HG02798 (cell line): ENCODE measurements at regions not wholly inside any gene's neighbourhood (a gene's known extent, or its start where the extent isn't known, plus 50 kb on each side); places are given as distances from the start of the nearest gene placed in this dataset.
"Not testable (repeated sequence)": the region's sequence is repeated elsewhere in the genome, so short reads cannot be mapped to it uniquely, and the experiment has no call there.

Source experiments
- ATAC-seq: cut with Tn5 transposase; IDR thresholded peaks from one replicate; pipeline ENCODE4 v1.9.1; 2021; ENCODE audit warnings: mild to moderate bottlenecking; ENCODE audit not compliant: unreplicated experiment, poor library complexity

DNA sequence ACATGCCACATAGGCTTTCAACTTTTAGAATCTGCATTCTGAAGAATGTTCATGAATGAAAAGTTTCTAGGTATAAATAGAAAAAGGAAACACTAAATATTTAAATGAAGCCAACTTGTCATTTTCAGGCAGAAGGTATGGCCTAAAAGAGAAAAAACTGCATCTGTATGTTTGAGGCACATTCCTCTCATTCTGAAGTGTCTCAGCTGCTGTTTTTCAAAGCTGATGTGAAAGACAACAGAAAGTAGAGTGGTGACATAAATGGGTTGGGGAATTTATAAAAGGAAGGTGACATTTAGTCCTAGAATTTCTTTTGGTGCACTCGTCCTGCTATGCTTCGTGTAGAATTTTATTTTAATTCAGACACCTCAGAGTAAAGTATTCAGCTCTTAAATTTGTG lies 539.6 kb upstream of the SLITRK5 start:
- ATAC-seq = no peak

DNA sequence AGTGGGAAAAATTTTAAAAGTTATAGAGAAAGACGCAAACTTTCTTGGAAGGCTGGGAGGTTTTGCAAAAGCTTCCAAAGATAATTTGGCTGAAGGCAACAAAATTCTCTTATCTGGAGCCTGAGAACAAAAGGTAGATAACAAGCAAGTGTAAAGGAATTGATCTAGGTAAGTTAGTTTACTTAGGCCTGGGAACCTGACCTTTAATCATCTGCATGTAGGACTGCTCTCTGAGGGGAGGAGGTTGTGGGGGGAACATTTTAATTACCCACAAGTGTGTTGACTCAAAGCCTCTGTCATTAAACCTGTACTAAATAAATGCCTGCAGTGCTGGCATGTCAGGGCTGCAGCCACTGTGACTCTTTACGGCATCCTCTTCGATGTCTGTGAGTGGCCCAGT lies 532.3 kb upstream of the SLITRK5 start:
- no peak for ATAC-seq

DNA sequence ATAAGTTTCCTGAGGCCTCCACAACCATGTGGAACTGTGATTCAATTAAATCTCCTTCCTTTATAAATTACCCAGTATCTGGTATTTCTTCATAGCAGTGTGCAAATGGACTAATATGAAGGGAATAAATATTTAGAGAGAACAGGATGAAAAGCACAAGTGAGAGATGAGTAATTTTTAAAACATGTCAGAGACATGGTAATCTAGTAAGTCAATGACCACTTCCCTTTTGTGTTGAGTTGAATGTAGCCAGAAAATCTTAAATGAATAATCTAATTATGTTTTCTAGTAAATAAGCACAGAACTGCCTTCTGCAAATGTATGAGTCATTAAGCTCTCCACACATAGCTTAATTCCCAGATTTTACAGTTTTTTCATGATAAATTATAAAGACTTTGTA lies 524.1 kb upstream of the SLITRK5 start:
- ATAC-seq = no peak

DNA sequence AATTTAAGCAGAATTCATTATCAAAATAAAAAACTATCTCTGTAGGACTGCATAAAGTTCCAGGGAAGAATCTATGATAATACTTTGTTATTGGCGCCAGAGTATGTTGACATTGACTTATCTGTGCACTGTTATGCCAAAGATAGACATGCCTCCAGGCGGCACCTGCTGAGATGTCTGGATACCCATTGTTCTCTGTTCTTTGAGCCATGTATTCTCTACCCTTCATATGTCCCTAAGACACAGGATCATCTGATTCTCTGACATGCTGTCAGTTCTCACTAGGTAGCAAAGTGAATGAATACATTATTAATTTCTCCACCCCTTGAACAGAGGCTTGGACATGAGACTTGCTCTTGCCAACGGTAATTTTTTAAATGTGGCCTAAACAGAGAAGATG lies 517.8 kb upstream of the SLITRK5 start:
- no peak for ATAC-seq

DNA sequence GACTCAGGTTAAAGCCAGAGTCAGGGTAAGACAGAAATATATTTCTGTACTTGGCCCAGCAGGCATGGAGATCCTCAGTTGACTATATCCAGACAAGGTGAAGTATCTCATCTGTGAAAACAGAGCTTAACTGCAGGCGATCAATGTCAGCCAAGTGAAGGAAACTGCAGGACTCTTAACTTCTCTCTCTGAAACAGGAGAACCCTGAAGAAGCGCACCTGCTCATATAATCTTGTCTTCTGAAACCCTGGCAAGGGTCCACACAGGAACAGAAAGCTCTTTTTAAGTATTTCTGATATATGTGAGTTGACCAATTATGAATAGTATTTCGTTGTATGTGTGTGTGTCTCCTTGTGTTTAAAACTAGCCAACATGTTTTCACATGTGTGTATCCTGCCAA lies 504.8 kb upstream of the SLITRK5 start:
- ATAC-seq = no peak

DNA sequence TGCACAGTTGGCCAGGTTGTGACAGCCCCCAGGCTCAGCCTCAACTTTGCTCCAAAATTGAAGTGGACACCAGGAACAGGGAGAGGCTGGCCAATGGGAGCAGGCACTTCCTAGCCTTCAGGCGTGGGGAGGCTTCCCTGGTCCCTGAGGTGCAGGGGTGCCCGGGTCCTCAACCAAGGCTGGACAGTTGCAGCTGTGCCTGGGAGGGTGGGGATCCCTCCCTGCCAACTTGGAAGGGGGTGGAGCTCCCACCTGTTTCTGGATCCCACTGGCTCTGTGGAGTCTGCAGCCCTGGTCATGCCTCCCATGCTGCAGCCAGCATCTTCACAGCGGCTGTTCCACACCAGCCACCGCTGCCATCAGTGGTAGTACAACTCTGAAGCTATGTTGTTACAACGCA lies 502.8 kb upstream of the SLITRK5 start:
- ATAC-seq = no peak

DNA sequence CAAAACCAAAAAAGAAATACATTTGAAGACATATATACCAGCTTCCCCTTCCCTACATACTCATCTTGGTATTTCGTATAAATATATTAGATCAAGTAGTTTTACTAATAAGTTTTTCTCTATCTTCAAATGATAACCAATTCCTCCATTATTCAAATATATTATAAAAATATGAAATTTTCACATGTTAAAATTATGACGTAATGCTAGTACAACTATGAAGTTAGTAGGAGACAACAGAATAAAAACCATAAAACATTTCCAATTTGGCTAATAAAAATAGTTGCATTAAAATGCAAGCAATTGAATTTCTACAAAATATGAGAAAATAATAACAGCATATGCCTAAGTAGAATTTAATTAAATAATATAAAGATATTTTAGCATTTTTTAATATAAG lies 501.8 kb upstream of the SLITRK5 start:
- no peak for ATAC-seq

DNA sequence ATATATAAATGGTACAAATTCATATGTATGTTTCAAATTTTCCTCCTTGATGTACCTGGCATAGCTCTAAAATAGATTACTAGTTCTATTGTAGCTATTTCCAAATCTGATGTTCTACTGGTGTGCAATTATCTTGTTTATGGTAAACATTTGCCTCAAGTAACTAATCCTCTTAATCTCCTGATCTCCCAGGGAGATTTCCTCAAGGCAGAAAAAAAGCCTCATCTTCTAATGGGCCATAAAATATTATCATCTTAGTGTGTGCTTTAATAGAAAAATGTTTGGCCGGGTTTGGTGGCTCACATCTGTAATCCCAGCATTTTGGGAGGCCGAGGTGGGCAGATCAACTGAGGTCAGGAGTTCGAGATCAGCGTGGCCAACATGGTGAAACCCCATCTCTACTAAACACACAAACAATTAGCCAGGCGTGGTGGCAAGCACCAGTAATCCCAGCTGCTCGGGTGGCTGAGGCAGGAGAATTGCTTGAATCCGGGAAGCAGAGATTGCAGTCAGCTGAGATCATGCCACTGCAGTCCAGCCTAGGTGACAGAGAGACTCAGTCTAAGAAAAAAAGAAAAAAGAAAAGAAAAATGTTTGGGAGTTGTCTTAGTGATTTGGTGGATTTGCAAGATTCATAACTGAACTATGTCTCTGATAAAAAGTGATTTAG lies 498.9 kb upstream of the SLITRK5 start:
- no peak for ATAC-seq

DNA sequence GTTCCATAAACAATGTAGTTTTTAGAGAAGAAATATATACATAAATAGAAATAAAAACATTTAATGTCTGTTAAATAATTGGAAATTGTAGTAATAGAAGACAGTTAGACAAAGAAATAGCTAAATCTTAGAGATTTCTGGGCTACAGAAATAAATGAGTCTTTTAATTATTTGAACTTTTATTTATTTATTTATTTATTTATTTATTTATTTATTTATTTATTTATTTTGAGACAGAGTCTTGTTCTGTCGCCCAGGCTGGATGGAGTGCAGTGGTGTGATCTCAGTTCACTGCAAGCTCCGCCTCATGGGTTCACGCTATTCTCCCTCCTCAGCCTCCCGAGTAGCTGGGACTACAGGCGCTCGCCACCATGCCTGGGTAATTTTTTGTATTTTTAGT lies 486.0 kb upstream of the SLITRK5 start:
- ATAC-seq = not testable (repeated sequence)

DNA sequence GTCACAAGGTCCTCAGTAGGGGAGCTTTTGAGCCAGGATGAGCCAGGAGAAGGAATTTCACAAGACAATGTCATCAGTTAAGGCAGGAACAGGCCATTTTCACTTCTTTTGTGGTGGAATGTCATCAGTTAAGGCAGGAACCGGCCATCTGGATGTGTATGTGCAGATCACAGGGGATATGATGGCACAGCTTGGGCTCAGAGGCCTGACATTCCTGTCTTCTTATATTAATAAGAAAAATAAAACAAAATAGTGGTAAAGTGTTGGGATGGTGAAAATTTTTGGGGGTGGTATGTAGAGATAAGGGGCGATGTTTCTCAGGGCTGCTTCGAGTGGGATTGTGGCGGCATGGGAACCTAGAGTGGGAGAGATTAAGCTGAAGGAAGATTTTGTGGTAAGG lies 484.5 kb upstream of the SLITRK5 start:
- not testable (repeated sequence) for ATAC-seq

DNA sequence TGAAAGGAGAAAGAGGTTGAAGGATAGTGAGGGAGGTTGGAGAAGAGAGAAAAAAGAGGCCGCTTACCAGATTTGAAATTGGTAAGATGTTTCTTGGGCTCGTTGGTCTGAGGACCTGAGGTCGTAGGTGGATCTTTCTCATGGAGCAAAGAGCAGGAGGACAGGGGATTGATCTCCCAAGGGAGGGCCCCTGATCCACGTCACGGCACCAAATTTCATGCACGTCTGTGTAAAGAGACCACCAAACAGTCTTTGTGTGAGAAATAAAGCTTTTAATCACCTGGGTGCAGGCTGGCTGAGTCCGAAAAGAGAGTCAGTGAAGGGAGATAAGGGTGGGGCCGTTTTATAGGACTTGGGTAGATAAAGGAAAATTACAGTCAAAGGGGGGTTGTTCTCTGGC lies 479.7 kb upstream of the SLITRK5 start:
- ATAC-seq = not testable (repeated sequence)

DNA sequence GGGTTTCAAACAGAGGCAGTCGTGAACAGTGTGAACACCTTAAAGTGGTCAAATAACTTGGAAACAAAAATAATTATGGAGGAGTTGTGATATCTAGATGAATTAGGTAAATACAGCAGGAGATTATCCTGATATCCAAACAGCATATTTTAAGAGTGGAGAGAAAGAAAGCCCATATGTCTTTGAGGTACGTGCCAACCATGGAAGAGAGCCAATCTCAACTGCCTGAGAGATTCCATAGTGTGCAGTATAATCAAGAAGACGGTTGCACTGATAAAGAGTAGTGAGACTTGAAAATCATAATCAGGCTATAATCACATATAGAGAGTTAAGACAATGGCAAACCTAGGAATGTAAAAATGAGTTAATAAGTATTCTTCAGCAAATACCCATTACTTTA lies 472.8 kb upstream of the SLITRK5 start:
- ATAC-seq = no peak

DNA sequence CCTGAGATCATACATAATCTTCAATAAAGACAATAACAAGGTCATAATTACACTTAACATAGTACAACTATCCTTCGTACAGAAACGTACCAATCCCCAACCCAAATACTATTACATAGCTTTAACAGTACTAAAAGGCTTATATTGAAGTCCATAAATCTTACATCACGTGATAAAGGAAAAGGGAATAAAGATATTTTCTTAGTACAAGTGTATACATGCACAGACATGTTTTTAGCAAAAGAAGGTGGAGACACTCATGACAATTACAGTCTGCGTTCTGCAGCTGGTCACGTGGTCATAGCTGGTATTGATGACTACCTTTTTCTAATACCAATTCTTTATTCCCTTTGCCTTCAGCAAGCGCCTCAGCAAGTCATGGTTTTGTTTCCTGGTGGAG lies 464.5 kb upstream of the SLITRK5 start:
- no peak for ATAC-seq

DNA sequence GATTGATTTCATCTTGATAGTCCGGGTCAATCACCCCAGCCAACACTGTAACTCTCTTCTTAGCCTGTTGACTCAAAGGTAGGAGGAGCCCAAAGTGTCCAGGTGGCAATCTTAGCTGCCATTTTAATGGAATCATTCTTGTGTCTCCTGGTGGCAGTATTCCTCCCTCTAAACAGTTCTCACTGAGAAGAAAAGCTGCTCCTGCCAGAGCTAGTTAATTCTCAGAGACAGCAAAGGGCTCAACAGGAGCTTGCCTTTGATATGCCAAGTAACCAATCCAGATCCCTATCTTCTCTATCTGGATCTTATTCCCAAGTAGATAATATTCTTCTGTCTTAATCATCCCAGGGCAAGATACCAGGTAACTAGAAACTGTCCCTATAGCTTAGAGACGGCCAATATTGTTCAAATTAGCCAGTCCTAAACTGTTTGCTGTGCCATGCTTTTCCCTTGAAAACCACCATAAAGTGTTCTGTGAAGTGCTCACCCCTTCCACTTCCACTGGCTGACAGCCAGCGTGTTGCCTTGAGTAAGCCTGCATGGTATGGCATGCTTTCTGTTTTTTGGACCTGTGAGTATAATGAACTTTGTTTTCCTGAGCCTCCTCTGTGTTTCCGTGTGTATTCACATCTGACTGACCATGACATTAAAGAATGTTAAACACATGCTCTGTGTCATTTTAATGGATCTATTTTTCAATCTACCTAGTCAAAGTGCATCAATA lies 463.7 kb upstream of the SLITRK5 start:
- no peak for ATAC-seq

DNA sequence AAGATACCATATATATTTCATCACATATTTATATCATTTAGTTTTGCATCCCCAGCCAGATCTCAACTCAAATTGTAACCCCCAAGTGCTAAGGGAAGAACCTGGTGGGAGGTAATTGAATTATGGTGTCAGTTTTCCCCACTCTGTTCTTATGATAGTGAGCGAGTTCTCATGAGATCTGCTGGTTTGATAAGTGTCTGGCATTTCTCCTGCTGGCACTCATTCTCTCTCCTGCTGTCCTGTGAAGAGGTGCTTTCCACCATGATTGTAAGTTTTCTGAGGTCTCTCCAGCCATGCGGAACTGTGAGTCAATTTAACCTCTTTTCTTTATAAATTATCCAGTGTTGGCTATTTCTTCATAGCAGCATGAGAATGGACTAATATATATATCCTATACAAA lies 462.5 kb upstream of the SLITRK5 start:
- no peak for ATAC-seq

DNA sequence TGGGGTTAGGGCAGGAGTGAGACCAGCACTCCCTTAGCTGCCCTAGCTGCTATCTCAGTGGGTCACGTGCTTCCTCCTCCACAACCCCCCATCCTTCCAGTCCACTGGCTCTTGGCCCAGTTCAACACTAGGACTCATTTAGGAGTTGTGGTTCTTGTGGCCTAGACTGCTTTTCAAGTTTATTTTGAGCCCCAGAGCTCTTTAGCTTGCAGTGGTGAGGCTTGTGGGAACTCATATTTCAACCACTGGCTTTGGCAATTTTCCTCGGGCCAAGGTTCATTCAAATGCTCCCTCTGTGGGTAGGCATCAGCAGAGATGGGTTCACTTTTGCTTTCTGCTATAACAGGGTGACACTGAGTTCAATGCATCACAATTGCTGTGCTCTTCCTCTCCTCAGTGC lies 436.2 kb upstream of the SLITRK5 start:
- ATAC-seq = no peak

DNA sequence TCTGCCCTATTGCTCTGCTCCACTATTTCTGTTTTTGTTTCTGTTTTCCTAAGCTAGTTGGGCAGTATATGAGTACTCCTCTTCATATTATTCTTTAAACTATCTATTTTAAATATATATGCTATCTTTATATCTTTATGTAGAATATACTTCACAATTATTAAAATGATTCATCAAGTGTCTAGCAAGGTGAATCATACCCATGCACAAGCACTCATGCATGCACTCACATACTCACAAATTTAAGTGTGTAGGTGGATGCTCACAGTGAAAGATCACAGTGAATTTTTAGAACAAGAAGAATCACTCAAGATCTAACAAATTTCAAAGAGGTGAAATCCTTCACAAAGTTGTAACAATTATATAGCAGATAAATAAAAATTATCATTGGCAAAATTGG lies 435.6 kb upstream of the SLITRK5 start:
- no peak for ATAC-seq

DNA sequence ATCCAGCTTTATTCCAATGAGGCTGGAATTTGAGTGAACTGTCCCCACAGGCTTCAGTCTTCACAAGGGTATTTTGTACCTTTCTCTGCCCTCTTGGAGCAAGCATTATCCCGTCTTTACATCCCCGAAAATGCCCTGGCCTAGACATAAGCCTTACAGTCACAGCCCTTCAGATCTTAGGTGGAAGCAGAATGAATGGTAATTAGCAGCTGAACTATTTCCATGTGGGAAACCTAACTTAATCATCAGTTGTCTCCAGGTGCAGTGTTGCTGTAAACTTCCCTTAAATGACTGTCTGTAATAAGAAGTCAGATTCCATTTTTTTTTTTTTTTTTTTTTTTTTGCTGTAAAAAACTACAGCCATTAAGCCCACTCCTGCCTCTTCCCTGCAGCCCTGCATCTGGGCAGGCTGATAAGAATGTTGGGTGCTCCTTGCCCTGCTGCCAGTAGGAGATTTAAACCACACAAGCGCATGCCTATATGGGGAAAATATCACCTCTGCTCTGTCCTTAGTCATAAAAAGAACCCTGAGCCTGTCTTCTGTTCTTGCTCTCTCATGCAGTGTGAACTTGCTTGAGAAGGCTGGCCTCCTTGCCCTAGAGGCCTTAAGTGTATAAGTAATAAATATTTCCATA lies 426.8 kb upstream of the SLITRK5 start:
- ATAC-seq = no peak

DNA sequence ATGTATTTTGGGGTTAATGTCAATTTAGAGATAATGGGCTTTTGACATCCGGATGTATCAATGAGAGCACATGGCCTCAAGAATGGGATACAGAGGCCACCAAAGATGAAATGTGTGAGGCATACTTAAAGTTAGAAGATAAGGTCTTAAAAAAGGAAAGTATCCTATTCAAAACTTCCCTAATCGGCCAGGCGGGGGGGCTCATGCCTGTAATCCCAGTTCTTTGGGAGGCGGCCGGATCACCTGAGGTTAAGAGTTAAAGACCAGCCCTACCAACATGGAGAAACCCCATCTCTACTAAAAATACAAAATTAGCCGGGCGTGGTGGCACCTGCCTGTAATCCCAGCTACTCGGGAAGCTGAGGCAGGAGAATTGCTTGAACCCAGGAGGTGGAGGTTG lies 421.3 kb upstream of the SLITRK5 start:
- not testable (repeated sequence) for ATAC-seq

DNA sequence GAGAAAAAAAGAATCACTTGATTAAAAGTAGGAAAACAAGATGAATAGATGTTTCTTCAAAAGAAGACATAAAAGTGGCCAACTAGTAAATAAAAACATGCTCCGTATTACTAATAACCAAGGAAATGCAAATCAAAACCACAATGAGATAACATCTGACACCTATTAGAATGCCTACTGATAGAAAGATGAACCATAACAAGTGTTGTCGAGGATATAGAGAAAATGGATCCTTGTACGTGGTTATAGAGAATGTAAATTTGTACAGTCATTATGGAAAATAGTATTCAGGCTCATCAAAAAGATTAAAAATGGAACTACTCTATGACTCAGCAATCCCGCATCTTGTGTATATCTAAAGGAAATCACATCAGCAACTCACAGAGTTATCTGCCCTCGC lies 415.8 kb upstream of the SLITRK5 start:
- ATAC-seq = no peak

DNA sequence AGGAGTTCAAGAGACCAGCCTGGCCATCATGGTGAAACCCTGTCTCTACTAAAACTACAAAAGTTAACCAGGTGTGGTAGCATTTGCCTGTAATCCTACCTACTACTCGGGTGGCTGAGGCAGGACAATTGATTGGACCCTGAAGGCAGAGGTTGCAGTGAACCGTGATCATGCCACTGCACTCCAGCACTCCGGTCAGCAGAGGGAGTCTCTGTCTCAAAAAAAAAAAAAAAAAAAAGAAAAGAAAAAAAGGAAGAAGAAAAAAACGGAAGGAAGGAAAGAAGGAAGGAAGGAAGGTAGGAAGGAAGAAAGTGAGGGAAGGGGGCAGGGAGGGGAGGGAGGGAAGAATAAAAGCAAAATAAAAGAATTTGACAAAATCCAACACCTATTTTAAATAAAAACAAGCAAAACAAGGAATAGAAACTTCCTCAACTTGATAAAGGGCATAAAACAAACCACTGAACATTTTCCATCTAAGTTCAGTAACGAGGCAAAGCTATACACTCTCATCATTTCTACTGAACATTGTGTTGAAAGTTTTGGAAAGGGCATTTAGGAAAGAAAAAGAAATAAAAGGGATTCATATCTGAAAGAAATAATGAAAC lies 411.6 kb upstream of the SLITRK5 start:
- ATAC-seq = no peak
